Astrocyte (in vitro differentiated cells and primary cell): ENCODE measurements at regions not wholly inside any gene's neighbourhood (a gene's known extent, or its start where the extent isn't known, plus 50 kb on each side); places are given as distances from the start of the nearest gene placed in this dataset.

ENCODE experiments used
- DNase-seq: peaks from one replicate; pipeline ENCODE4 v3.0.0-alpha.2; 2010; ENCODE audit warnings: low read depth
- FAIRE-seq: peaks from 2 replicates; lab custom pipeline; 2011; peaks lifted over from hg19 to GRCh38; lab: Jason Lieb, UNC
- H2AFZ ChIP-seq: 2 replicates; pipeline ENCODE4 v1.6.0; 2012; ENCODE audit warnings: low read depth, low read length, inconsistent platforms
- H3K27ac ChIP-seq: 2 replicates; pipeline ENCODE4 v1.5.1; 2011; ENCODE audit warnings: low read depth, low read length, inconsistent platforms
- H3K27me3 ChIP-seq: 2 replicates; pipeline ENCODE4 v1.6.0; 2011; ENCODE audit warnings: low read length, inconsistent platforms; ENCODE audit not compliant: insufficient read depth
- H3K36me3 ChIP-seq: 2 replicates; pipeline ENCODE4 v1.5.1; 2011; ENCODE audit warnings: low read length, inconsistent platforms; ENCODE audit not compliant: insufficient read depth
- H3K4me1 ChIP-seq: 2 replicates; pipeline ENCODE4 v1.5.1; 2011; ENCODE audit warnings: low read length, inconsistent platforms; ENCODE audit not compliant: insufficient read depth
- H3K4me2 ChIP-seq: 2 replicates; pipeline ENCODE4 v1.6.0; 2012; ENCODE audit warnings: low read length, inconsistent platforms
- H3K4me3 ChIP-seq: 2 replicates; pipeline ENCODE4 v1.5.1; 2011; ENCODE audit warnings: low read depth, mild to moderate bottlenecking, low read length, inconsistent platforms; ENCODE audit not compliant: insufficient read depth
- H3K79me2 ChIP-seq: 2 replicates; pipeline ENCODE4 v1.6.0; 2012; ENCODE audit warnings: mild to moderate bottlenecking, low read length, inconsistent platforms; ENCODE audit not compliant: insufficient read depth
- H3K9ac ChIP-seq: 2 replicates; pipeline ENCODE4 v1.6.0; 2012; ENCODE audit warnings: mild to moderate bottlenecking, low read length, inconsistent platforms
- H3K9me3 ChIP-seq: 2 replicates; pipeline ENCODE4 v1.5.1; 2012; ENCODE audit warnings: low read depth, mild to moderate bottlenecking, low read length, inconsistent platforms; ENCODE audit not compliant: insufficient read depth
- H4K20me1 ChIP-seq: 2 replicates; pipeline ENCODE4 v1.6.0; 2012; ENCODE audit warnings: low read length, inconsistent platforms; ENCODE audit not compliant: insufficient read depth
- H3K27ac Mint-ChIP-seq: one replicate; pipeline ENCODE4 v1.8.0; 2021; ENCODE audit warnings: mild to moderate bottlenecking, mixed read lengths; ENCODE audit not compliant: unreplicated experiment
- H3K27me3 Mint-ChIP-seq: one replicate; pipeline ENCODE4 v1.8.0; 2021; ENCODE audit warnings: low read depth, mixed read lengths; ENCODE audit not compliant: unreplicated experiment
- H3K36me3 Mint-ChIP-seq: one replicate; pipeline ENCODE4 v1.8.0; 2021; ENCODE audit warnings: low read depth, mixed read lengths; ENCODE audit not compliant: unreplicated experiment
- H3K4me1 Mint-ChIP-seq: one replicate; pipeline ENCODE4 v1.8.0; 2021; ENCODE audit warnings: low read depth, mixed read lengths; ENCODE audit not compliant: unreplicated experiment
- H3K4me3 Mint-ChIP-seq: one replicate; pipeline ENCODE4 v1.8.0; 2021; ENCODE audit warnings: mild to moderate bottlenecking, moderate library complexity, mixed read lengths; ENCODE audit not compliant: unreplicated experiment
- H3K9me3 Mint-ChIP-seq: one replicate; pipeline ENCODE4 v1.8.0; 2021; ENCODE audit warnings: mild to moderate bottlenecking, mixed read lengths; ENCODE audit not compliant: unreplicated experiment
- CTCF ChIP-seq: IDR thresholded peaks from 2 replicates; pipeline ENCODE4 v1.5.1; 2011; ENCODE audit warnings: low read depth, mild to moderate bottlenecking, inconsistent platforms, low read length, moderate library complexity; ENCODE audit not compliant: insufficient read depth
- EZH2 ChIP-seq: IDR thresholded peaks from 2 replicates; pipeline ENCODE4 v1.6.1; 2012; ENCODE audit warnings: mild to moderate bottlenecking, low read length, inconsistent platforms; ENCODE audit not compliant: insufficient read depth

GRCh38 chrX:39244147-39244546 is 442.9 kb downstream of the MID1IP1 start:
- TF ChIP-seq CTCF (no peak), EZH2 (no peak)
- DNase-seq: no peak
- H3K4me3 ChIP-seq: no peak overlapping the region
- H3K27ac Mint-ChIP-seq: no peak overlapping the region
- no peaks in the 10 kb centered on the region for H3K9me3 Mint-ChIP-seq
- H3K27me3 Mint-ChIP-seq: peaks cover 6% of the 10 kb centered on the region
- no peak overlapping the region for H3K27ac ChIP-seq
- H3K36me3 Mint-ChIP-seq: no peaks in the 10 kb centered on the region
- H3K79me2 ChIP-seq: no peaks in the 10 kb centered on the region
- no peak overlapping the region for H2AFZ ChIP-seq
- no peaks in the 10 kb centered on the region for H4K20me1 ChIP-seq
- no peaks in the 10 kb centered on the region for H3K9me3 ChIP-seq
- no peak overlapping the region for H3K4me2 ChIP-seq
- no peak for FAIRE-seq
- H3K4me3 Mint-ChIP-seq: no peak overlapping the region
- H3K4me1 Mint-ChIP-seq: no peaks in the 10 kb centered on the region
- H3K36me3 ChIP-seq: no peaks in the 10 kb centered on the region
- H3K4me1 ChIP-seq: no peaks in the 10 kb centered on the region
- H3K9ac ChIP-seq: no peak overlapping the region
- no peaks in the 10 kb centered on the region for H3K27me3 ChIP-seq

- H3K27ac Mint-ChIP-seq: no peak overlapping the region
- FAIRE-seq: peak; percentile 34
- H3K79me2 ChIP-seq: no peaks in the 10 kb centered on the region
- peaks cover 6% of the 10 kb centered on the region for H3K27me3 Mint-ChIP-seq
- TF ChIP-seq CTCF (no peak), EZH2 (no peak)
- H3K36me3 ChIP-seq: no peaks in the 10 kb centered on the region
- H3K4me3 ChIP-seq: no peak overlapping the region
- H3K4me2 ChIP-seq: no peak overlapping the region
- no peaks in the 10 kb centered on the region for H3K36me3 Mint-ChIP-seq
- no peak overlapping the region for H3K9ac ChIP-seq
- no peak overlapping the region for H3K27ac ChIP-seq
- H3K9me3 ChIP-seq: no peaks in the 10 kb centered on the region
- no peaks in the 10 kb centered on the region for H3K9me3 Mint-ChIP-seq
- no peak overlapping the region for H3K4me3 Mint-ChIP-seq
- H3K27me3 ChIP-seq: no peaks in the 10 kb centered on the region
- no peaks in the 10 kb centered on the region for H3K4me1 ChIP-seq
- DNase-seq: no peak
- no peak overlapping the region for H2AFZ ChIP-seq
- no peaks in the 10 kb centered on the region for H4K20me1 ChIP-seq
- no peaks in the 10 kb centered on the region for H3K4me1 Mint-ChIP-seq
Observed at GRCh38 chrX:39245024-39245423, 443.8 kb downstream of the MID1IP1 start.

- no peaks in the 10 kb centered on the region for H3K79me2 ChIP-seq
- Mint-ChIP-seq H3K27ac (no peak overlapping the region), H3K4me3 (no peak overlapping the region), H3K36me3 (no peaks in the 10 kb centered on the region), H3K9me3 (no peaks in the 10 kb centered on the region), H3K27me3 (peaks cover 3% of the 10 kb centered on the region), H3K4me1 (peaks cover 3% of the 10 kb centered on the region)
- TF ChIP-seq EZH2 (no peak), CTCF (no peak)
- H3K36me3 ChIP-seq: no peaks in the 10 kb centered on the region
- no peak overlapping the region for H3K9ac ChIP-seq
- H2AFZ ChIP-seq: no peak overlapping the region
- DNase-seq: no peak
- no peaks in the 10 kb centered on the region for H4K20me1 ChIP-seq
- no peak overlapping the region for H3K4me2 ChIP-seq
- no peaks in the 10 kb centered on the region for H3K9me3 ChIP-seq
- H3K4me3 ChIP-seq: no peak overlapping the region
- H3K27me3 ChIP-seq: no peaks in the 10 kb centered on the region
- no peaks in the 10 kb centered on the region for H3K4me1 ChIP-seq
- no peak overlapping the region for H3K27ac ChIP-seq
- peak; percentile 99 for FAIRE-seq
Observed at GRCh38 chrX:39247536-39247935, 446.3 kb downstream of the MID1IP1 start.
